PC-3 (cell line): ENCODE measurements at regions not wholly inside any gene's neighbourhood (a gene's known extent, or its start where the extent isn't known, plus 50 kb on each side); places are given as distances from the start of the nearest gene placed in this dataset.

Experiments used
- ATAC-seq: fragments of 200-7000 bp; cut with Tn5 transposase; 2 replicates; pipeline ENCODE4 v1.9.1; 2020; ENCODE audit warnings: mild to moderate bottlenecking, moderate library complexity
- BruUV-seq: library from RNA; stranded (reverse); fragments of 400-500 nt; replicated peaks from 2 replicates; lab custom pipeline; 2021; lab: Mats Ljungman, UMichigan
- CTCF ChIA-PET: fragments of 300-600 bp; sonication (Branson Sonifier 250); formaldehyde crosslinking; loops from one replicate; lab custom pipeline; 2022; ENCODE audit warnings: antibody characterized with exemption; lab: Charles Lee
- POLR2A ChIA-PET: fragments of 300-600 bp; sonication (Branson Sonifier 250); formaldehyde crosslinking; loops from one replicate; lab custom pipeline; 2022; ENCODE audit warnings: antibody characterized with exemption; ENCODE audit not compliant: unreplicated experiment; lab: Charles Lee
- DNase-seq: peaks from one replicate; pipeline ENCODE4 v3.0.0-alpha.2; 2015
- H2AFZ ChIP-seq: fragments of 300-600 bp; sonication (generic); 2 replicates; pipeline ENCODE4 v1.6.0; 2016; ENCODE audit warnings: antibody characterized with exemption, low read length
- H3F3A ChIP-seq: fragments of 300-600 bp; sonication (generic); one replicate; pipeline ENCODE4 v1.6.0; 2017; ENCODE audit warnings: antibody characterized with exemption, low read length, control low read depth, mild to moderate bottlenecking; ENCODE audit not compliant: unreplicated experiment
- H3K27ac ChIP-seq: fragments of 300-600 bp; sonication (generic); 2 replicates; pipeline ENCODE4 v1.5.1; 2016; ENCODE audit warnings: mild to moderate bottlenecking, low read length
- H3K27me3 ChIP-seq: fragments of 300-600 bp; sonication (generic); 2 replicates; pipeline ENCODE4 v1.6.1; 2016; ENCODE audit warnings: low read length, mixed read lengths
- H3K36me3 ChIP-seq: fragments of 300-600 bp; sonication (generic); 2 replicates; pipeline ENCODE4 v1.6.1; 2016; ENCODE audit warnings: low read depth, mixed run types, low read length, mixed read lengths
- H3K4me1 ChIP-seq: fragments of 300-600 bp; sonication (generic); 2 replicates; pipeline ENCODE4 v1.5.1; 2016; ENCODE audit warnings: low read length; ENCODE audit not compliant: insufficient read depth
- H3K4me2 ChIP-seq: fragments of 300-600 bp; sonication (generic); 2 replicates; pipeline ENCODE4 v1.6.0; 2016; ENCODE audit warnings: low read length
- H3K4me3 ChIP-seq: fragments of 300-600 bp; sonication (generic); 2 replicates; pipeline ENCODE4 v1.5.1; 2016; ENCODE audit warnings: mild to moderate bottlenecking, low read length, mixed read lengths
- H3K79me2 ChIP-seq: fragments of 300-600 bp; sonication (generic); 2 replicates; pipeline ENCODE4 v1.6.1; 2017; ENCODE audit warnings: low read length, mixed read lengths
- H3K9ac ChIP-seq: fragments of 300-600 bp; sonication (generic); 2 replicates; pipeline ENCODE4 v1.6.0; 2016; ENCODE audit warnings: mild to moderate bottlenecking, low read length
- H3K9me2 ChIP-seq: fragments of 300-600 bp; sonication (generic); replicated peaks from 2 replicates; pipeline ENCODE4 v1.6.1; 2016; ENCODE audit warnings: mixed run types, low read length, mixed read lengths
- H3K9me3 ChIP-seq: fragments of 300-600 bp; sonication (generic); 2 replicates; pipeline ENCODE4 v1.6.1; 2016; ENCODE audit warnings: low read length, mixed read lengths
- H4K20me1 ChIP-seq: fragments of 300-600 bp; sonication (generic); 2 replicates; pipeline ENCODE4 v1.6.1; 2016; ENCODE audit warnings: low read length, mixed read lengths
- CTCF ChIP-seq: fragments of 300-600 bp; sonication (generic); conservative IDR thresholded peaks from 2 replicates; pipeline ENCODE4 v1.5.1; 2017; ENCODE audit warnings: antibody characterized with exemption, low read depth, mild to moderate bottlenecking, low read length
- EZH2 ChIP-seq: fragments of 300-600 bp; sonication (generic); IDR thresholded peaks from one replicate; pipeline ENCODE4 v1.6.1; 2017; ENCODE audit warnings: antibody characterized with exemption, mild to moderate bottlenecking, low read length; ENCODE audit not compliant: unreplicated experiment
- EZH2phosphoT487 ChIP-seq: fragments of 300-600 bp; sonication (generic); IDR thresholded peaks from 2 replicates; pipeline ENCODE4 v1.6.1; 2018; ENCODE audit warnings: mild to moderate bottlenecking, antibody characterized with exemption, low read length, borderline replicate concordance
- intact Hi-C: fragments of 100-400 bp; cut with micrococcal nuclease; formaldehyde crosslinking; loops from 2 replicates; pipeline ENCODE4 v1.9.0; 2023

- CTCF ChIA-PET, result no interaction called here
- DNase-seq (no peak), ATAC-seq (no peak)
- no peak for TF ChIP-seq CTCF
- no peak for TF ChIP-seq EZH2
- TF ChIP-seq EZH2phosphoT487, result no peak
- Histone ChIP-seq H3K4me1 (no peaks in the 10 kb centered on the region), H3K4me2 (no peak overlapping the region), H4K20me1 (no peaks in the 10 kb centered on the region), H3K27me3 (peaks cover 3% of the 10 kb centered on the region; the same call in 1 of the 2 replicates), H3K4me3 (no peak overlapping the region), H3F3A (no peaks in the 10 kb centered on the region), H2AFZ (no peak overlapping the region), H3K27ac (no peak overlapping the region), H3K9me2 (no peaks in the 10 kb centered on the region), H3K36me3 (no peaks in the 10 kb centered on the region), H3K9ac (no peak overlapping the region), H3K79me2 (no peaks in the 10 kb centered on the region), H3K9me3 (no peaks in the 10 kb centered on the region)
- intact Hi-C loops, result no loop called here
- POLR2A ChIA-PET, result no interaction called here
- no TSS peak for BruUV-seq
Observed at GRCh38 chr4:180999217-180999616, 1244.0 kb upstream of the TENM3 start.

GRCh38 chr4:181004056-181004455 is 1239.1 kb upstream of the TENM3 start:
- no peak overlapping the region for H3K4me2 ChIP-seq
- TF ChIP-seq CTCF (no peak), EZH2 (no peak), EZH2phosphoT487 (no peak)
- no peaks in the 10 kb centered on the region for H3K79me2 ChIP-seq
- intact Hi-C loops, result no loop called here
- H3K9me3 ChIP-seq, result no peaks in the 10 kb centered on the region
- H3K4me1 ChIP-seq, result no peaks in the 10 kb centered on the region
- H3K9ac ChIP-seq, result no peak overlapping the region
- no TSS peak for BruUV-seq
- H3K9me2 ChIP-seq, result no peaks in the 10 kb centered on the region
- no peaks in the 10 kb centered on the region for H4K20me1 ChIP-seq
- H2AFZ ChIP-seq, result no peak overlapping the region
- H3K36me3 ChIP-seq, result no peaks in the 10 kb centered on the region
- POLR2A ChIA-PET, result no interaction called here
- ATAC-seq, result no peak
- CTCF ChIA-PET, result no interaction called here
- H3F3A ChIP-seq, result no peaks in the 10 kb centered on the region
- H3K4me3 ChIP-seq, result no peak overlapping the region
- H3K27ac ChIP-seq, result no peak overlapping the region
- H3K27me3 ChIP-seq, result no peaks in the 10 kb centered on the region
- no peak for DNase-seq

- H3K4me2 ChIP-seq, result peak overlapping the region; percentile 64
- no peaks in the 10 kb centered on the region for H3K9me2 ChIP-seq
- TF ChIP-seq CTCF (no peak), EZH2phosphoT487 (no peak), EZH2 (no peak)
- ATAC-seq, result no peak
- H3K9ac ChIP-seq, result no peak overlapping the region
- H4K20me1 ChIP-seq, result no peaks in the 10 kb centered on the region
- no peak for DNase-seq
- no peak overlapping the region for H3K27ac ChIP-seq
- intact Hi-C loops, result no loop called here
- POLR2A ChIA-PET, result no interaction called here
- CTCF ChIA-PET, result no interaction called here
- no peaks in the 10 kb centered on the region for H3K9me3 ChIP-seq
- H2AFZ ChIP-seq, result 0 out of 2 replicates have a peak overlapping the region, but pooled peaks have one; percentile 30
- no peaks in the 10 kb centered on the region for H3K36me3 ChIP-seq
- no peaks in the 10 kb centered on the region for H3K4me1 ChIP-seq
- no peaks in the 10 kb centered on the region for H3K27me3 ChIP-seq
- H3K79me2 ChIP-seq, result no peaks in the 10 kb centered on the region
- peak overlapping the region; percentile 45 for H3K4me3 ChIP-seq
- BruUV-seq, result no TSS peak
- H3F3A ChIP-seq, result no peaks in the 10 kb centered on the region
Observed at GRCh38 chr4:181006499-181007260, 1236.5 kb upstream of the TENM3 start.
